ENCODE measurements at regions not wholly inside any gene's neighbourhood (a gene's known extent, or its start where the extent isn't known, plus 50 kb on each side); places are given as distances from the start of the nearest gene placed in this dataset.
"Not testable (repeated sequence)": the region's sequence is repeated elsewhere in the genome, so short reads cannot be mapped to it uniquely, and the experiment has no call there.

GRCh38 chr12:20096430-20096829 is 271.9 kb upstream of the PDE3A start:
- DNase-seq = no peak

GRCh38 chr12:20097626-20098025 is 270.7 kb upstream of the PDE3A start:
- no peak for DNase-seq

- DNase-seq = no peak
Observed at GRCh38 chr12:20099395-20100183, 268.7 kb upstream of the PDE3A start.

- no peak for DNase-seq
Observed at GRCh38 chr12:20101046-20101445, 267.3 kb upstream of the PDE3A start.

GRCh38 chr12:20105943-20106342 is 262.4 kb upstream of the PDE3A start:
- DNase-seq = no peak

- no peak for DNase-seq
Observed at GRCh38 chr12:20109676-20110075, 258.7 kb upstream of the PDE3A start.

GRCh38 chr12:20115371-20115770 is 253.0 kb upstream of the PDE3A start:
- DNase-seq = not testable (repeated sequence)

GRCh38 chr12:20119596-20120402 is 248.5 kb upstream of the PDE3A start:
- no peak for DNase-seq

GRCh38 chr12:20120403-20120725 is 248.0 kb upstream of the PDE3A start:
- no peak for DNase-seq

GRCh38 chr12:20122274-20122673 is 246.1 kb upstream of the PDE3A start:
- no peak for DNase-seq

- DNase-seq = no peak
Observed at GRCh38 chr12:20123465-20123864, 244.9 kb upstream of the PDE3A start.

- no peak for DNase-seq
Observed at GRCh38 chr12:20125276-20125798, 243.0 kb upstream of the PDE3A start.

GRCh38 chr12:20126601-20127000 is 241.7 kb upstream of the PDE3A start:
- no peak for DNase-seq

- DNase-seq = no peak
Observed at GRCh38 chr12:20127413-20127812, 240.9 kb upstream of the PDE3A start.

- no peak for DNase-seq
Observed at GRCh38 chr12:20128928-20129327, 239.4 kb upstream of the PDE3A start.

- DNase-seq = no peak
Observed at GRCh38 chr12:20132818-20133217, 235.5 kb upstream of the PDE3A start.

- DNase-seq = no peak
Observed at GRCh38 chr12:20134652-20135051, 233.7 kb upstream of the PDE3A start.

GRCh38 chr12:20140751-20141150 is 227.6 kb upstream of the PDE3A start:
- no peak for DNase-seq

GRCh38 chr12:20142316-20142715 is 226.0 kb upstream of the PDE3A start:
- DNase-seq = no peak

- DNase-seq = no peak
Observed at GRCh38 chr12:20142956-20143355, 225.4 kb upstream of the PDE3A start.

- DNase-seq = no peak
Observed at GRCh38 chr12:20144341-20144740, 224.0 kb upstream of the PDE3A start.

- DNase-seq = no peak
Observed at GRCh38 chr12:20148241-20148640, 220.1 kb upstream of the PDE3A start.

GRCh38 chr12:20150835-20151422 is 217.4 kb upstream of the PDE3A start:
- DNase-seq = no peak

GRCh38 chr12:20154052-20154451 is 214.3 kb upstream of the PDE3A start:
- DNase-seq = no peak
